SK-N-SH treated with all-trans-retinoic acid at 6 μM for 48 hours (cell line): ENCODE measurements at regions not wholly inside any gene's neighbourhood (a gene's known extent, or its start where the extent isn't known, plus 50 kb on each side); places are given as distances from the start of the nearest gene placed in this dataset.

Experiments used
- ATAC-seq: fragments of 200-7000 bp; cut with Tn5 transposase; 3 replicates; pipeline ENCODE4 v1.9.1; 2020; ENCODE audit warnings: mild to moderate bottlenecking, moderate library complexity
- ARNTL ChIP-seq: fragments of 450-650 bp; formaldehyde crosslinking; IDR thresholded peaks from 2 replicates; pipeline ENCODE4 v1.5.0; 2020; ENCODE audit warnings: low read depth, mild to moderate bottlenecking, moderate library complexity, borderline replicate concordance
- BACH2 ChIP-seq: fragments of 250-450 bp; sonication (Bioruptor Pico); IDR thresholded peaks from 2 replicates; pipeline ENCODE4 v1.9.0; 2021; ENCODE audit warnings: mild to moderate bottlenecking, borderline replicate concordance
- ESRRG ChIP-seq: fragments of 250-450 bp; sonication (Bioruptor Pico); IDR thresholded peaks from 2 replicates; pipeline ENCODE4 v1.6.1; 2021; ENCODE audit warnings: mild to moderate bottlenecking
- GLIS3 ChIP-seq: fragments of 250-450 bp; sonication (Bioruptor Pico); IDR thresholded peaks from 2 replicates; pipeline ENCODE4 v1.5.0; 2020; ENCODE audit warnings: mild to moderate bottlenecking, moderate library complexity
- ISL1 ChIP-seq: fragments of 250-450 bp; sonication (Bioruptor Pico); IDR thresholded peaks from 2 replicates; pipeline ENCODE4 v2.1.2; 2022; ENCODE audit warnings: mild to moderate bottlenecking, moderate library complexity
- PPARA ChIP-seq: fragments of 250-450 bp; sonication (Bioruptor Pico); IDR thresholded peaks from 2 replicates; pipeline ENCODE4 v1.5.0; 2020; ENCODE audit warnings: mild to moderate bottlenecking, borderline replicate concordance
- RARB ChIP-seq: fragments of 250-450 bp; sonication (Bioruptor Pico); IDR thresholded peaks from 2 replicates; pipeline ENCODE4 v1.8.0; 2021; ENCODE audit warnings: mild to moderate bottlenecking, moderate library complexity
- TCF4 ChIP-seq: fragments of 250-450 bp; sonication (Bioruptor Pico); IDR thresholded peaks from 2 replicates; pipeline ENCODE4 v1.8.0; 2021; ENCODE audit warnings: mild to moderate bottlenecking, moderate library complexity, borderline replicate concordance
- TOX ChIP-seq: fragments of 250-450 bp; sonication (Bioruptor Pico); IDR thresholded peaks from 2 replicates; pipeline ENCODE4 v1.8.0; 2021; ENCODE audit warnings: mild to moderate bottlenecking, moderate library complexity, borderline replicate concordance
- ZFP3 ChIP-seq: fragments of 250-450 bp; sonication (Bioruptor Pico); IDR thresholded peaks from 2 replicates; pipeline ENCODE4 v1.5.0; 2020; ENCODE audit warnings: mild to moderate bottlenecking, moderate library complexity
- ZFP30 ChIP-seq: fragments of 450-650 bp; formaldehyde crosslinking; IDR thresholded peaks from 2 replicates; pipeline ENCODE4 v1.5.0; 2022; ENCODE audit warnings: mild to moderate bottlenecking, moderate library complexity
- ZNF565 ChIP-seq: fragments of 450-650 bp; formaldehyde crosslinking; conservative IDR thresholded peaks from 2 replicates; pipeline ENCODE4 v1.5.0; 2020; ENCODE audit warnings: low read depth, mild to moderate bottlenecking, moderate library complexity
- ZNF70 ChIP-seq: fragments of 450-650 bp; formaldehyde crosslinking; IDR thresholded peaks from 2 replicates; pipeline ENCODE4 v1.5.0; 2020; ENCODE audit warnings: mild to moderate bottlenecking, moderate library complexity
- ZNF8 ChIP-seq: fragments of 450-650 bp; formaldehyde crosslinking; IDR thresholded peaks from 2 replicates; pipeline ENCODE4 v1.5.0; 2020; ENCODE audit warnings: mild to moderate bottlenecking, moderate library complexity
- TF ChIP-seq, protein P1 (sequence below): fragments of 250-450 bp; sonication (Bioruptor Pico); IDR thresholded peaks from 2 replicates; pipeline ENCODE4 v1.5.0; 2020; ENCODE audit warnings: mild to moderate bottlenecking, moderate library complexity
- TF ChIP-seq, protein P2 (sequence below): fragments of 250-450 bp; sonication (Bioruptor Pico); IDR thresholded peaks from 2 replicates; pipeline ENCODE4 v1.5.1; 2021; ENCODE audit warnings: mild to moderate bottlenecking, moderate library complexity
- TF ChIP-seq, protein P3 (sequence below): fragments of 250-450 bp; sonication (Bioruptor Pico); IDR thresholded peaks from 2 replicates; pipeline ENCODE4 v1.5.1; 2020; ENCODE audit warnings: low read depth, mild to moderate bottlenecking, moderate library complexity
- TF ChIP-seq, protein P4 (sequence below): fragments of 250-450 bp; sonication (Bioruptor Pico); IDR thresholded peaks from 2 replicates; pipeline ENCODE4 v1.8.0; 2020; ENCODE audit warnings: mild to moderate bottlenecking, moderate library complexity, borderline replicate concordance

DNA sequence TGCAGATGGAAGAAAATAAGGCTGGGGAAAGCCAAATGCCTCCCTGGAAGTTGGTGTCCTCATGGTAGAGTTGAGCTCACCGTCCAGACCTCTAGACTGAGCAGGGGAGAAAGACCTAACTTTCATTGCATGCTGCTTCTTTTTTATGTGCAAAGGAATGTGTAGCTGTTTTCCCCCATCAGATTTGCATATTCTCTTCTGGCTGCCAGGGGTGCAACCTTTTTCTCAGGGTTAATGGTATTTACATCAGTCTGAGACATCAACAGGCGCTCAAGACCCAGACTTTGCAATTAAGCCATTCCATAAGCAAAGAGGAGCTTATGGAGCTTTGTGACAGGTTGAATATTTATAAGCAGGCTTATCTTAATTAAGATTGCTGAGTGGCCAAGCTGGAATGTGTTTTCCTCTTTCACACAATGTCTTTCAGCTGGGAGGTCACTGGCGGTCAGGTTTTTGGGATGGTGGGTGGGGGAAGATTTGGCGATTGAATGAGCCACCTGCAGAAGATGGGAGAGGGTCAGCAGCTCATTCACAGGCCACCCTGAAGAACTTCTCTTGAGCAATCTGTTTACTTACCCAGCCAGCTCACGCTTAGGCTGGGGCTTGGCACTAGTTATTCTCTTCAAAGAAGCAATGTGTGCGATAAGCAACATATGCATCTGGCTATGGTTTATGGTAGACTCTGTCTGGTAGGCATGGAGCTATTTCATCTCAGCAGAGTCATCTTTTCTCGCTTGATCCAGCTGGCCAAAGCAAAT is 88.6 kb downstream of the SCP2D1 start (continued):
- TF ChIP-seq, protein P1, sequence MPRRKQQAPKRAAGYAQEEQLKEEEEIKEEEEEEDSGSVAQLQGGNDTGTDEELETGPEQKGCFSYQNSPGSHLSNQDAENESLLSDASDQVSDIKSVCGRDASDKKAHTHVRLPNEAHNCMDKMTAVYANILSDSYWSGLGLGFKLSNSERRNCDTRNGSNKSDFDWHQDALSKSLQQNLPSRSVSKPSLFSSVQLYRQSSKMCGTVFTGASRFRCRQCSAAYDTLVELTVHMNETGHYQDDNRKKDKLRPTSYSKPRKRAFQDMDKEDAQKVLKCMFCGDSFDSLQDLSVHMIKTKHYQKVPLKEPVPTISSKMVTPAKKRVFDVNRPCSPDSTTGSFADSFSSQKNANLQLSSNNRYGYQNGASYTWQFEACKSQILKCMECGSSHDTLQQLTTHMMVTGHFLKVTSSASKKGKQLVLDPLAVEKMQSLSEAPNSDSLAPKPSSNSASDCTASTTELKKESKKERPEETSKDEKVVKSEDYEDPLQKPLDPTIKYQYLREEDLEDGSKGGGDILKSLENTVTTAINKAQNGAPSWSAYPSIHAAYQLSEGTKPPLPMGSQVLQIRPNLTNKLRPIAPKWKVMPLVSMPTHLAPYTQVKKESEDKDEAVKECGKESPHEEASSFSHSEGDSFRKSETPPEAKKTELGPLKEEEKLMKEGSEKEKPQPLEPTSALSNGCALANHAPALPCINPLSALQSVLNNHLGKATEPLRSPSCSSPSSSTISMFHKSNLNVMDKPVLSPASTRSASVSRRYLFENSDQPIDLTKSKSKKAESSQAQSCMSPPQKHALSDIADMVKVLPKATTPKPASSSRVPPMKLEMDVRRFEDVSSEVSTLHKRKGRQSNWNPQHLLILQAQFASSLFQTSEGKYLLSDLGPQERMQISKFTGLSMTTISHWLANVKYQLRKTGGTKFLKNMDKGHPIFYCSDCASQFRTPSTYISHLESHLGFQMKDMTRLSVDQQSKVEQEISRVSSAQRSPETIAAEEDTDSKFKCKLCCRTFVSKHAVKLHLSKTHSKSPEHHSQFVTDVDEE (CRISPR knock-in tag) = no peak

DNA sequence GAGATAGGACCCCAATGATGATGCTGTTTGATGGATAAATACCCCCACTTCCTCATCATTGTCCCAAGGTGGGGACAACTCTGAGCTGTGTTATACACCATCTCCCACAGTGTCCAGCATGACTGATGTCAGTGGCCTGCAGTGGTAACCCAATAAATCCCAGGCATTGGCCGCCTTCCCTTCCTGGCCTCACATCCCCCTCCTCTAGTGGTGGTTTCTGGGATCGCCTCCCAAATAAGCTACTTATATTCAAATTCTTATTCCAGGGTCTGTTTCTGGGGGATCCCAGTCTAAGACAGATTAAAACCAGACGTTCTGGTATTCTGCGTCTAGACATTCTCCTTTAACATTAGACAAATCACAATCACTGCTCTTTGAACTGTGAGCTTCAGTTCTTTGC is 90.6 kb downstream of the SCP2D1 start:
- ATAC-seq = no peak
- no peak for TF ChIP-seq ZNF565
- TF ChIP-seq RARB (CRISPR knock-in tag) = no peak
- TF ChIP-seq ISL1 (CRISPR knock-in tag) = no peak
- TF ChIP-seq, protein P2, sequence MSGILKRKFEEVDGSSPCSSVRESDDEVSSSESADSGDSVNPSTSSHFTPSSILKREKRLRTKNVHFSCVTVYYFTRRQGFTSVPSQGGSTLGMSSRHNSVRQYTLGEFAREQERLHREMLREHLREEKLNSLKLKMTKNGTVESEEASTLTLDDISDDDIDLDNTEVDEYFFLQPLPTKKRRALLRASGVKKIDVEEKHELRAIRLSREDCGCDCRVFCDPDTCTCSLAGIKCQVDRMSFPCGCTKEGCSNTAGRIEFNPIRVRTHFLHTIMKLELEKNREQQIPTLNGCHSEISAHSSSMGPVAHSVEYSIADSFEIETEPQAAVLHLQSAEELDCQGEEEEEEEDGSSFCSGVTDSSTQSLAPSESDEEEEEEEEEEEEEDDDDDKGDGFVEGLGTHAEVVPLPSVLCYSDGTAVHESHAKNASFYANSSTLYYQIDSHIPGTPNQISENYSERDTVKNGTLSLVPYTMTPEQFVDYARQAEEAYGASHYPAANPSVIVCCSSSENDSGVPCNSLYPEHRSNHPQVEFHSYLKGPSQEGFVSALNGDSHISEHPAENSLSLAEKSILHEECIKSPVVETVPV (CRISPR knock-in tag) = no peak
- TF ChIP-seq, protein P1 (CRISPR knock-in tag) = no peak
- TF ChIP-seq TCF4 (CRISPR knock-in tag) = no peak
- no peak for TF ChIP-seq ZFP3 (CRISPR knock-in tag)
- TF ChIP-seq, protein P3, sequence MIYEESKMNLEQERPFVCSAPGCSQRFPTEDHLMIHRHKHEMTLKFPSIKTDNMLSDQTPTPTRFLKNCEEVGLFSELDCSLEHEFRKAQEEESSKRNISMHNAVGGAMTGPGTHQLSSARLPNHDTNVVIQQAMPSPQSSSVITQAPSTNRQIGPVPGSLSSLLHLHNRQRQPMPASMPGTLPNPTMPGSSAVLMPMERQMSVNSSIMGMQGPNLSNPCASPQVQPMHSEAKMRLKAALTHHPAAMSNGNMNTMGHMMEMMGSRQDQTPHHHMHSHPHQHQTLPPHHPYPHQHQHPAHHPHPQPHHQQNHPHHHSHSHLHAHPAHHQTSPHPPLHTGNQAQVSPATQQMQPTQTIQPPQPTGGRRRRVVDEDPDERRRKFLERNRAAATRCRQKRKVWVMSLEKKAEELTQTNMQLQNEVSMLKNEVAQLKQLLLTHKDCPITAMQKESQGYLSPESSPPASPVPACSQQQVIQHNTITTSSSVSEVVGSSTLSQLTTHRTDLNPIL = no peak
- TF ChIP-seq ZFP30 (CRISPR knock-in tag) = no peak
- TF ChIP-seq ESRRG (CRISPR knock-in tag) = no peak
- TF ChIP-seq BACH2 (CRISPR knock-in tag) = no peak
- TF ChIP-seq, protein P4, sequence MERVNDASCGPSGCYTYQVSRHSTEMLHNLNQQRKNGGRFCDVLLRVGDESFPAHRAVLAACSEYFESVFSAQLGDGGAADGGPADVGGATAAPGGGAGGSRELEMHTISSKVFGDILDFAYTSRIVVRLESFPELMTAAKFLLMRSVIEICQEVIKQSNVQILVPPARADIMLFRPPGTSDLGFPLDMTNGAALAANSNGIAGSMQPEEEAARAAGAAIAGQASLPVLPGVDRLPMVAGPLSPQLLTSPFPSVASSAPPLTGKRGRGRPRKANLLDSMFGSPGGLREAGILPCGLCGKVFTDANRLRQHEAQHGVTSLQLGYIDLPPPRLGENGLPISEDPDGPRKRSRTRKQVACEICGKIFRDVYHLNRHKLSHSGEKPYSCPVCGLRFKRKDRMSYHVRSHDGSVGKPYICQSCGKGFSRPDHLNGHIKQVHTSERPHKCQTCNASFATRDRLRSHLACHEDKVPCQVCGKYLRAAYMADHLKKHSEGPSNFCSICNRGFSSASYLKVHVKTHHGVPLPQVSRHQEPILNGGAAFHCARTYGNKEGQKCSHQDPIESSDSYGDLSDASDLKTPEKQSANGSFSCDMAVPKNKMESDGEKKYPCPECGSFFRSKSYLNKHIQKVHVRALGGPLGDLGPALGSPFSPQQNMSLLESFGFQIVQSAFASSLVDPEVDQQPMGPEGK (CRISPR knock-in tag) = no peak
- no peak for TF ChIP-seq TOX (CRISPR knock-in tag)

DNA sequence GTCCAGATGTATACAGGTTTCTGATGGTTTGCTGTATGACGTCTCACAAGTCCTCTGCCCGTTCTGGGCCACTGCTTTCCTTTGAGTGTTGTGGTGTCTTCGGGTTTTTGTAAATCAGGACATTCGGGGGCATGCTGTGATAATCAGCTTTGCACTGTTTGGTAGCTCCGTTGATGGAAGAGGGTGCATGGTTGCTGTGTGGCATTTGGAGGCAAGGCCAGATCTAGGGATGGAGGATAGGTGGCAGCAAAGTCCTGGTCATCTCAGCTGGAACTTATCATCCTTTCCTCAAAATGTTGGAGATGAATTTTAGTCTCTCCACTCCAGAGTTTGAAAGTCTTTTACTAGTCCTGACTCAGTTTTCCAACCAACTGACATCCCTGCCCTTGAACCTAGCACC is 91.0 kb downstream of the SCP2D1 start:
- ATAC-seq = no peak; the same call in 2 of the 3 replicates
- TF ChIP-seq BACH2 (CRISPR knock-in tag) (no peak), ZNF70 (CRISPR knock-in tag) (no peak), ISL1 (CRISPR knock-in tag) (no peak), RARB (CRISPR knock-in tag) (no peak), ZNF8 (no peak), PPARA (CRISPR knock-in tag) (no peak), ARNTL (CRISPR knock-in tag) (no peak), ZNF565 (no peak), GLIS3 (CRISPR knock-in tag) (no peak), ESRRG (CRISPR knock-in tag) (no peak)
- TF ChIP-seq, protein P3 = no peak
- TF ChIP-seq, protein P2 (CRISPR knock-in tag) = no peak
- TF ChIP-seq, protein P4 (CRISPR knock-in tag) = no peak
